Panc1 (cell line): ENCODE measurements at regions not wholly inside any gene's neighbourhood (a gene's known extent, or its start where the extent isn't known, plus 50 kb on each side); places are given as distances from the start of the nearest gene placed in this dataset.

Experiments
- ATAC-seq: fragments of 200-7000 bp; cut with Tn5 transposase; 2 replicates; pipeline ENCODE4 v1.9.1; 2020; ENCODE audit warnings: mild to moderate bottlenecking, moderate library complexity
- BruUV-seq: library from RNA; stranded (reverse); fragments of 400-500 nt; replicated peaks from 2 replicates; lab custom pipeline; 2021; lab: Mats Ljungman, UMichigan
- CTCF ChIA-PET: fragments of 300-600 bp; sonication (Branson Sonifier 250); formaldehyde crosslinking; loops from one replicate; lab custom pipeline; 2022; ENCODE audit warnings: antibody characterized with exemption; lab: Charles Lee
- POLR2A ChIA-PET: fragments of 300-600 bp; sonication (Branson Sonifier 250); formaldehyde crosslinking; loops from one replicate; lab custom pipeline; 2022; ENCODE audit warnings: antibody characterized with exemption; lab: Charles Lee
- DNase-seq: peaks from one replicate; pipeline ENCODE4 v3.0.0-alpha.2; 2010; ENCODE audit warnings: low read depth, low spot score
- H3K27ac ChIP-seq: 2 replicates; pipeline ENCODE4 v1.5.1; 2011; ENCODE audit warnings: mild to moderate bottlenecking, low read length, inconsistent platforms
- H3K27me3 ChIP-seq: fragments of 200-500 bp; sonication (Bioruptor generic); 2 replicates; pipeline ENCODE4 v1.6.0; 2014; ENCODE audit warnings: low read length, inconsistent platforms; ENCODE audit not compliant: control insufficient read depth, insufficient read depth
- H3K36me3 ChIP-seq: fragments of 200-500 bp; sonication (Bioruptor generic); 2 replicates; pipeline ENCODE4 v1.5.1; 2014; ENCODE audit warnings: inconsistent platforms, mild to moderate bottlenecking, low read length, moderate library complexity; ENCODE audit not compliant: control insufficient read depth, insufficient read depth
- H3K4me1 ChIP-seq: 2 replicates; pipeline ENCODE4 v1.5.1; 2011; ENCODE audit warnings: inconsistent platforms, mild to moderate bottlenecking, low read length, moderate library complexity; ENCODE audit not compliant: control insufficient read depth, insufficient read depth
- H3K4me3 ChIP-seq, 2 experiments: 2 replicates each; pipeline ENCODE4 v1.5.1; 2011 to 2012; ENCODE audit warnings: low read depth in 2 of 2, low read length in 2 of 2, mild to moderate bottlenecking in 2 of 2, inconsistent platforms in 1 of 2, moderate library complexity in 1 of 2
- H3K9me3 ChIP-seq: fragments of 200-500 bp; sonication (Bioruptor generic); 2 replicates; pipeline ENCODE4 v1.5.1; 2014; ENCODE audit warnings: low read depth, mild to moderate bottlenecking, inconsistent platforms, low read length, moderate library complexity; ENCODE audit not compliant: control insufficient read depth, insufficient read depth
- POLR2AphosphoS5 ChIP-seq: IDR thresholded peaks from 2 replicates; pipeline ENCODE4 v1.6.1; 2012; ENCODE audit warnings: mild to moderate bottlenecking, low read depth, low read length, moderate library complexity
- SIN3A ChIP-seq: IDR thresholded peaks from 2 replicates; pipeline ENCODE4 v1.6.1; 2012; ENCODE audit warnings: low read depth, mild to moderate bottlenecking, low read length, moderate library complexity, borderline replicate concordance; ENCODE audit not compliant: insufficient read depth
- TCF7L2 ChIP-seq: IDR thresholded peaks from 2 replicates; pipeline ENCODE4 v1.6.1; 2011; ENCODE audit warnings: mild to moderate bottlenecking, low read depth, low read length, inconsistent platforms
- in situ Hi-C: cut with HindIII; loops from 2 replicates; pipeline ENCODE4 v1.10.0; 2016; ENCODE audit warnings: low sequenced_read_pairs, low pct_unique_long_range_greater_than_20kb
- intact Hi-C: fragments of 100-400 bp; cut with micrococcal nuclease; formaldehyde crosslinking; loops from one replicate; pipeline ENCODE4 v1.10.0; 2022; ENCODE audit not compliant: unreplicated experiment
- TF ChIP-seq, protein P1 (sequence below): fragments of 450-650 bp; IDR thresholded peaks from 2 replicates; pipeline ENCODE4 v1.5.1; 2017; ENCODE audit warnings: mild to moderate bottlenecking
- TF ChIP-seq, protein P2 (sequence below), 2 experiments: IDR thresholded peaks; 2 replicates each; pipeline ENCODE4 v1.6.1; 2011 to 2012; ENCODE audit warnings: low read depth in 2 of 2, control low read depth in 1 of 2, low read length in 1 of 2, mild to moderate bottlenecking in 1 of 2, moderate library complexity in 1 of 2; ENCODE audit not compliant: insufficient read depth in 1 of 2

DNA sequence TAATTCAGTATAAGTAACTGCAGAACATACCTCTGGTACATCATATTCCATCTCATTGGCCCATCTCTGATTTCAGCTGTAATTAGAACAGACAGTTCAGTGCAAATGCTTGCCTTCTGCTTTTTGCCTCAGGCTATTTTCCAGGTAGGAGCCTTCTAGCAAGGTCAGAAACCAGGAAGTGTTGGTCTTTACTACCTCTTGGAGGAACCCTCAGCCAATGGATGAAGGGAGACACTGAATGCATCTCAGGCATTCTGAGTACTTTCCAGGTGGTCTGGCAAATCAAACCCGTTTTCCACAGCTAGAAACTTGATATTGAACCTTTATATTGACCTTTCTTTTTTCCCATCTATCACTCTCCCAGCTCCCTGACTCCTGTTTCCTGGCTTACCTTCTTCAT, 348.5 kb upstream of the SOX2 start:
- no TSS peak for BruUV-seq
- ChIA-PET POLR2A (no interaction called here), CTCF (no interaction called here)
- TF ChIP-seq SIN3A (no peak), POLR2AphosphoS5 (no peak), TCF7L2 (no peak)
- TF ChIP-seq, protein P1, sequence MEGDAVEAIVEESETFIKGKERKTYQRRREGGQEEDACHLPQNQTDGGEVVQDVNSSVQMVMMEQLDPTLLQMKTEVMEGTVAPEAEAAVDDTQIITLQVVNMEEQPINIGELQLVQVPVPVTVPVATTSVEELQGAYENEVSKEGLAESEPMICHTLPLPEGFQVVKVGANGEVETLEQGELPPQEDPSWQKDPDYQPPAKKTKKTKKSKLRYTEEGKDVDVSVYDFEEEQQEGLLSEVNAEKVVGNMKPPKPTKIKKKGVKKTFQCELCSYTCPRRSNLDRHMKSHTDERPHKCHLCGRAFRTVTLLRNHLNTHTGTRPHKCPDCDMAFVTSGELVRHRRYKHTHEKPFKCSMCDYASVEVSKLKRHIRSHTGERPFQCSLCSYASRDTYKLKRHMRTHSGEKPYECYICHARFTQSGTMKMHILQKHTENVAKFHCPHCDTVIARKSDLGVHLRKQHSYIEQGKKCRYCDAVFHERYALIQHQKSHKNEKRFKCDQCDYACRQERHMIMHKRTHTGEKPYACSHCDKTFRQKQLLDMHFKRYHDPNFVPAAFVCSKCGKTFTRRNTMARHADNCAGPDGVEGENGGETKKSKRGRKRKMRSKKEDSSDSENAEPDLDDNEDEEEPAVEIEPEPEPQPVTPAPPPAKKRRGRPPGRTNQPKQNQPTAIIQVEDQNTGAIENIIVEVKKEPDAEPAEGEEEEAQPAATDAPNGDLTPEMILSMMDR, result no peak
- TF ChIP-seq, protein P2, sequence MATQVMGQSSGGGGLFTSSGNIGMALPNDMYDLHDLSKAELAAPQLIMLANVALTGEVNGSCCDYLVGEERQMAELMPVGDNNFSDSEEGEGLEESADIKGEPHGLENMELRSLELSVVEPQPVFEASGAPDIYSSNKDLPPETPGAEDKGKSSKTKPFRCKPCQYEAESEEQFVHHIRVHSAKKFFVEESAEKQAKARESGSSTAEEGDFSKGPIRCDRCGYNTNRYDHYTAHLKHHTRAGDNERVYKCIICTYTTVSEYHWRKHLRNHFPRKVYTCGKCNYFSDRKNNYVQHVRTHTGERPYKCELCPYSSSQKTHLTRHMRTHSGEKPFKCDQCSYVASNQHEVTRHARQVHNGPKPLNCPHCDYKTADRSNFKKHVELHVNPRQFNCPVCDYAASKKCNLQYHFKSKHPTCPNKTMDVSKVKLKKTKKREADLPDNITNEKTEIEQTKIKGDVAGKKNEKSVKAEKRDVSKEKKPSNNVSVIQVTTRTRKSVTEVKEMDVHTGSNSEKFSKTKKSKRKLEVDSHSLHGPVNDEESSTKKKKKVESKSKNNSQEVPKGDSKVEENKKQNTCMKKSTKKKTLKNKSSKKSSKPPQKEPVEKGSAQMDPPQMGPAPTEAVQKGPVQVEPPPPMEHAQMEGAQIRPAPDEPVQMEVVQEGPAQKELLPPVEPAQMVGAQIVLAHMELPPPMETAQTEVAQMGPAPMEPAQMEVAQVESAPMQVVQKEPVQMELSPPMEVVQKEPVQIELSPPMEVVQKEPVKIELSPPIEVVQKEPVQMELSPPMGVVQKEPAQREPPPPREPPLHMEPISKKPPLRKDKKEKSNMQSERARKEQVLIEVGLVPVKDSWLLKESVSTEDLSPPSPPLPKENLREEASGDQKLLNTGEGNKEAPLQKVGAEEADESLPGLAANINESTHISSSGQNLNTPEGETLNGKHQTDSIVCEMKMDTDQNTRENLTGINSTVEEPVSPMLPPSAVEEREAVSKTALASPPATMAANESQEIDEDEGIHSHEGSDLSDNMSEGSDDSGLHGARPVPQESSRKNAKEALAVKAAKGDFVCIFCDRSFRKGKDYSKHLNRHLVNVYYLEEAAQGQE (IDR thresholded peaks at IDR 0.05; ENCODE audit: insufficient read depth in 1 of 2, low read depth in 2 of 2, low read length in 1 of 2), result no peak
- no peaks in the 10 kb centered on the region for H3K27me3 ChIP-seq
- no peak for DNase-seq
- H3K4me3 ChIP-seq, result no peak overlapping the region
- no peak overlapping the region for H3K27ac ChIP-seq
- H3K4me1 ChIP-seq, result no peaks in the 10 kb centered on the region
- in situ Hi-C loops, result no loop called here
- ATAC-seq, result no peak
- no peaks in the 10 kb centered on the region for H3K9me3 ChIP-seq
- H3K36me3 ChIP-seq, result no peaks in the 10 kb centered on the region
- intact Hi-C loops, result no loop called here

DNA sequence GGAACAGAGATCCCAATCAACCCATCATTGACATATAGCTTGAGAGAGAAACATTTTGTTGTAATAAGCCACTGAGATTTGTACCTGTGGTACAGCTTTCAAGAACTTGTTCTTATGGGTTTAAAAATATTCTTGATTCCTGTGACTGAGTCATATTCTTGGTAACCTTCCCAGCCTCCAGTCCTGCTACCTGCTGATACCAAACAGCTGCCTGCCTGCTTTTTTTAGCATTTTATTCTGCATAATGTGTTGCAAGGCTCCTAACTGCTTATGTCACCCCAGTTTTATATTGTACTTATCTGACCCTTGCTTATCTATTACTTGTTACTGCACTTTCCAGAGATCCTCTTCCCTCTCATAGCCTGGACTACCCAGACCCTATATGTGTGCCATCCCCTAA, 349.3 kb upstream of the SOX2 start:
- intact Hi-C loops, result no loop called here
- TF ChIP-seq SIN3A (no peak), TCF7L2 (no peak), POLR2AphosphoS5 (no peak)
- TF ChIP-seq, protein P1, result no peak
- TF ChIP-seq, protein P2 (IDR thresholded peaks at IDR 0.05; ENCODE audit: insufficient read depth in 1 of 2, low read depth in 2 of 2, low read length in 1 of 2), result no peak
- no peak overlapping the region for H3K27ac ChIP-seq
- H3K4me1 ChIP-seq, result no peaks in the 10 kb centered on the region
- H3K9me3 ChIP-seq, result no peaks in the 10 kb centered on the region
- no TSS peak for BruUV-seq
- no peak for DNase-seq
- H3K36me3 ChIP-seq, result no peaks in the 10 kb centered on the region
- H3K4me3 ChIP-seq, result no peak overlapping the region
- POLR2A ChIA-PET, result no interaction called here
- no peak for ATAC-seq
- no peaks in the 10 kb centered on the region for H3K27me3 ChIP-seq
- in situ Hi-C loops, result no loop called here
- CTCF ChIA-PET, result no interaction called here
